ENCODE measurements at regions not wholly inside any gene's neighbourhood (a gene's known extent, or its start where the extent isn't known, plus 50 kb on each side); places are given as distances from the start of the nearest gene placed in this dataset.

- no peak for TF ChIP-seq ZNF202 (tag by site-specific recombination; IDR thresholded peaks at IDR 0.05; ENCODE audit: borderline replicate concordance)
- TF ChIP-seq CTCF (tag by site-specific recombination; IDR thresholded peaks at IDR 0.05): no peak
- no peak for TF ChIP-seq REPIN1 (tag by site-specific recombination; IDR thresholded peaks at IDR 0.05; ENCODE audit: low read depth)
- TF ChIP-seq ZNF18 (tag by site-specific recombination; IDR thresholded peaks at IDR 0.05): no peak
- no peak for TF ChIP-seq PATZ1 (tag by site-specific recombination; IDR thresholded peaks at IDR 0.05)
- TF ChIP-seq ZNF639 (tag by site-specific recombination; IDR thresholded peaks at IDR 0.05): no peak
- TF ChIP-seq TCF7L2 (IDR thresholded peaks at IDR 0.05; ENCODE audit: borderline replicate concordance, low read depth, low read length): no peak
- no peak for TF ChIP-seq ZNF157 (tag by site-specific recombination; IDR thresholded peaks at IDR 0.05)
- TF ChIP-seq ELK4 (IDR thresholded peaks at IDR 0.05; ENCODE audit: borderline replicate concordance, low read depth, low read length): no peak
- no peak for TF ChIP-seq RBAK (tag by site-specific recombination; IDR thresholded peaks at IDR 0.05)
- TF ChIP-seq YY1 (tag by site-specific recombination; IDR thresholded peaks at IDR 0.05): no peak
These were observed 287.9 kb downstream of the PPP1R2C start for GRCh38 chrX:42490111-42490510.

All from HEK293 (cell line).